Mammary epithelial cell (primary cell): ENCODE measurements at regions not wholly inside any gene's neighbourhood (a gene's known extent, or its start where the extent isn't known, plus 50 kb on each side); places are given as distances from the start of the nearest gene placed in this dataset.

ENCODE experiments used
- CTCF ChIP-seq, 2 donors: IDR thresholded peaks in 1 of 2; conservative IDR thresholded peaks in 1 of 2; 2 replicates each; pipeline ENCODE4 v1.5.1; 2011 to 2012; ENCODE audit warnings: inconsistent platforms in 2 of 2, low read length in 2 of 2, mild to moderate bottlenecking in 2 of 2, control low read depth in 1 of 2, low read depth in 1 of 2; ENCODE audit not compliant: insufficient read depth in 1 of 2; ENCODE audit errors: extremely low read depth in 1 of 2
- EZH2 ChIP-seq: IDR thresholded peaks from 2 replicates; pipeline ENCODE4 v1.6.1; 2012; ENCODE audit warnings: low read length, inconsistent platforms, borderline replicate concordance

GRCh38 chr20:53652090-53652858 lies 58.6 kb upstream of the ZNF217 start:
- no peak for TF ChIP-seq CTCF (conservative IDR thresholded peaks at IDR 0.05 in 1 of 2, IDR thresholded peaks at IDR 0.05 in 1 of 2; ENCODE audit: extremely low read depth in 1 of 2, insufficient read depth in 1 of 2, low read depth in 1 of 2, low read length in 2 of 2)
- no peak for TF ChIP-seq EZH2
